ENCODE measurements at regions not wholly inside any gene's neighbourhood (a gene's known extent, or its start where the extent isn't known, plus 50 kb on each side); places are given as distances from the start of the nearest gene placed in this dataset.

GRCh38 chr3:170804078-170804477 is 65.9 kb downstream of the RPL22L1 start:
- CTCF ChIA-PET: interaction anchor here (0.6 to 0.7 kb wide), 2 partner anchors 8 to 355 kb away, joined by 3 read pairs; no protein-coding TSS in a partner anchor

GRCh38 chr3:170802164-170803151 is 67.5 kb downstream of the RPL22L1 start:
- Histone ChIP-seq H3K27ac (ENCODE audit: extremely low read depth, low read depth, low read length) (no peak overlapping the region), H3K4me1 (ENCODE audit: control insufficient read depth, insufficient read depth, low read length) (no peaks in the 10 kb centered on the region), H3K36me3 (ENCODE audit: control insufficient read depth in 2 of 2, insufficient read depth in 1 of 2, low read length in 2 of 2) (no peaks in the 10 kb centered on the region), H3K9me3 (ENCODE audit: control insufficient read depth, insufficient read depth, low read depth, low read length) (no peaks in the 10 kb centered on the region), H3K4me3 (ENCODE audit: low read depth, low read length) (no peak overlapping the region)
- ChIA-PET CTCF (interaction anchor here (0.6 to 1.2 kb wide), 4 partner anchors 10 to 886 kb away, joined by 3 to 8 read pairs (median 4); no protein-coding TSS in a partner anchor), POLR2A (interaction anchor here (0.6 to 0.7 kb wide), 2 partner anchors 12 to 783 kb away, joined by 3 to 5 read pairs; no protein-coding TSS in a partner anchor)
- no peak for TF ChIP-seq GFI1B (tag by site-specific recombination; IDR thresholded peaks at IDR 0.05)
- 0 out of 2 replicates have a peak, but pooled peaks have one; percentile 7 for TF ChIP-seq GLIS1 (tag by site-specific recombination; IDR thresholded peaks at IDR 0.05)

More at GRCh38 chr3:170804078-170804477, 65.9 kb downstream of the RPL22L1 start:
- Histone ChIP-seq H3K36me3 (ENCODE audit: control insufficient read depth in 2 of 2, insufficient read depth in 1 of 2, low read length in 2 of 2) (no peaks in the 10 kb centered on the region), H3K4me3 (ENCODE audit: low read depth, low read length) (no peak overlapping the region), H3K27ac (ENCODE audit: extremely low read depth, low read depth, low read length) (no peak overlapping the region), H3K4me1 (ENCODE audit: control insufficient read depth, insufficient read depth, low read length) (no peaks in the 10 kb centered on the region), H3K9me3 (ENCODE audit: control insufficient read depth, insufficient read depth, low read depth, low read length) (no peaks in the 10 kb centered on the region)
- TF ChIP-seq ZNF558 (tag by site-specific recombination; IDR thresholded peaks at IDR 0.05): no peak
- no peak for TF ChIP-seq ZIC2 (tag by site-specific recombination; IDR thresholded peaks at IDR 0.05)
- no peak for TF ChIP-seq ZNF830 (tag by site-specific recombination; IDR thresholded peaks at IDR 0.05; ENCODE audit: low read depth)
- no peak for TF ChIP-seq ZNF416 (tag by site-specific recombination; IDR thresholded peaks at IDR 0.05)
- POLR2A ChIA-PET: no interaction called here

- Histone ChIP-seq H3K4me3 (ENCODE audit: low read depth, low read length) (no peak overlapping the region), H3K4me1 (ENCODE audit: control insufficient read depth, insufficient read depth, low read length) (no peaks in the 10 kb centered on the region), H3K27ac (ENCODE audit: extremely low read depth, low read depth, low read length) (no peak overlapping the region), H3K36me3 (ENCODE audit: control insufficient read depth in 2 of 2, insufficient read depth in 1 of 2, low read length in 2 of 2) (no peaks in the 10 kb centered on the region), H3K9me3 (ENCODE audit: control insufficient read depth, insufficient read depth, low read depth, low read length) (no peaks in the 10 kb centered on the region)
- TF ChIP-seq ZNF362 (tag by site-specific recombination; IDR thresholded peaks at IDR 0.05) (no peak), PBX3 (CRISPR knock-in tag; IDR thresholded peaks at IDR 0.05) (no peak), ZNF211 (tag by site-specific recombination; IDR thresholded peaks at IDR 0.05; ENCODE audit: low read depth) (no peak), ZBTB17 (tag by site-specific recombination; IDR thresholded peaks at IDR 0.05) (no peak), YY2 (tag by site-specific recombination; IDR thresholded peaks at IDR 0.05) (no peak), ZNF530 (tag by site-specific recombination; IDR thresholded peaks at IDR 0.05; ENCODE audit: low read depth) (no peak), ZNF416 (tag by site-specific recombination; IDR thresholded peaks at IDR 0.05) (no peak), ZNF549 (tag by site-specific recombination; IDR thresholded peaks at IDR 0.05) (no peak), ZNF311 (tag by site-specific recombination; IDR thresholded peaks at IDR 0.05; ENCODE audit: borderline replicate concordance) (no peak), ZNF426 (tag by site-specific recombination; IDR thresholded peaks at IDR 0.05) (no peak), ZNF704 (tag by site-specific recombination; IDR thresholded peaks at IDR 0.05) (no peak), ZNF16 (tag by site-specific recombination; IDR thresholded peaks at IDR 0.05; ENCODE audit: low read depth) (no peak), ZNF23 (tag by site-specific recombination; IDR thresholded peaks at IDR 0.05; ENCODE audit: borderline replicate concordance) (no peak), ZNF394 (tag by site-specific recombination; IDR thresholded peaks at IDR 0.05; ENCODE audit: borderline replicate concordance) (no peak), ZNF423 (tag by site-specific recombination; IDR thresholded peaks at IDR 0.05) (no peak)
- ChIA-PET CTCF (interaction anchor here (1.2 kb wide), 1 partner anchor 10 kb away, joined by 5 read pairs; no protein-coding TSS in a partner anchor), POLR2A (no interaction called here)
Observed at GRCh38 chr3:170801597-170801996, 68.4 kb downstream of the RPL22L1 start.

Measured in HEK293 (cell line).